ENCODE measurements at regions not wholly inside any gene's neighbourhood (a gene's known extent, or its start where the extent isn't known, plus 50 kb on each side); places are given as distances from the start of the nearest gene placed in this dataset.

- no peak for TF ChIP-seq CTCF (IDR thresholded peaks at IDR 0.05)
- no peak for TF ChIP-seq POLR2AphosphoS5 (IDR thresholded peaks at IDR 0.05)
- TF ChIP-seq EP300 (IDR thresholded peaks at IDR 0.05), result no peak
Observed at GRCh38 chr5:115022303-115022702, 147.4 kb downstream of the TRIM36 start.

All from esophagus muscularis mucosa (tissue), 4 donors.